GM21447 (cell line): ENCODE measurements at regions not wholly inside any gene's neighbourhood (a gene's known extent, or its start where the extent isn't known, plus 50 kb on each side); places are given as distances from the start of the nearest gene placed in this dataset.
"Not testable (repeated sequence)": the region's sequence is repeated elsewhere in the genome, so short reads cannot be mapped to it uniquely, and the experiment has no call there.

Experiments used
- ATAC-seq: cut with Tn5 transposase; IDR thresholded peaks from one replicate; pipeline ENCODE4 v1.9.1; 2021; ENCODE audit not compliant: unreplicated experiment

DNA sequence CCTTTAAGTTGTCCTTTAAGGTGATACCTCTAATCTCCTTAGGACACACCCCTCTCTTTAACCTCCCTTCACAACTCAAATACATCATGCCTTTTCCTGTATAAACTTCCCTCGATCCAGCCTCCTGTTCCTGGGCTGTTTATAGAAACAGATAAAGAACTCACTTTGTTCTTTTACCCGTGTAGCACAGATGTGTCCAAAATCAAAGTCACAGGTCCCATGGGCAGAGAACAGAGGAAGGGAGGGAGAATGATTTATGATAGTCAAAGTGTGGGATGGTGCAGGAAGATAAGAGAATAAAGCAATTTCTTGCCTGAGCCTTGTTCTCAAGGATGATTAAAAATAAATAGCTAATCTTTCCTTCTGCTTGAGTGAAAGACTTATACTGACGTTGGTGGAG lies 50.3 kb upstream of the CABCOCO1 start:
- no peak for ATAC-seq

DNA sequence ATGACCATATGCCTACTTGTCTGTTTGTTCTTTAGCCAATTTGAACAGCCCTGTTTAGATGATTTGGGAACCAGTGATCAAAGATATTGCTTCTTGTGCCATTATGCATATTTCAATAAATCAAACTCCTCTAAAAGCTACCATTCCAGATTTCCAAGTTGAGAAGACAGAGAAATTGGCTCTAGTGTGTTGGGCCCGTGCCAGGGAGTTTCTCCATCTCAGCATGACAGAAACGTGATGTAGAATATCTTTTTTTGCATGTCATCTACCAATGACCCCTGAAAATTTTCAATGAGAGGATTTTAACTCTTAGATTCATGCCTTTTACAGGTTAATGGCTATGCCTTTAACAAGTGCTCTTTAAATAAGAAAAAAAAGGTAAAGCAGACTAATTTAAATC lies 50.7 kb upstream of the CABCOCO1 start:
- no peak for ATAC-seq

DNA sequence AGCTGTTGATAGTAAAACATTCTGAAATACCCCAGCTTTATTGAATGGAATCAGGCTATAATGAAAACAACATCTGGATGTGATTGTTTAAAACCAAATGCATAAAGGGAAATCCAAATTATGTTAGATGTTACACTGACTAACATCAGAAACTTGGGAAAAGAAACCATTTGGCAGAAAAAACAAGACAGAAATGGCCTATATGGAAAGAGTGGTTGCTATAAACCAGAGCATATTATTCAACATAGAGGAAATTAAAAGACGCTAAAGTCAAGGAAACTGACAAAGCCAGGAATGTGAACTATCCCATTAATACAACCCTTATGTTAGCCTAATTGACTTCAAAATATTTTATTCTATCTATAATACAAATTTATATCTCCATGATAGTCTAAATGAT lies 53.0 kb upstream of the CABCOCO1 start:
- ATAC-seq: no peak

DNA sequence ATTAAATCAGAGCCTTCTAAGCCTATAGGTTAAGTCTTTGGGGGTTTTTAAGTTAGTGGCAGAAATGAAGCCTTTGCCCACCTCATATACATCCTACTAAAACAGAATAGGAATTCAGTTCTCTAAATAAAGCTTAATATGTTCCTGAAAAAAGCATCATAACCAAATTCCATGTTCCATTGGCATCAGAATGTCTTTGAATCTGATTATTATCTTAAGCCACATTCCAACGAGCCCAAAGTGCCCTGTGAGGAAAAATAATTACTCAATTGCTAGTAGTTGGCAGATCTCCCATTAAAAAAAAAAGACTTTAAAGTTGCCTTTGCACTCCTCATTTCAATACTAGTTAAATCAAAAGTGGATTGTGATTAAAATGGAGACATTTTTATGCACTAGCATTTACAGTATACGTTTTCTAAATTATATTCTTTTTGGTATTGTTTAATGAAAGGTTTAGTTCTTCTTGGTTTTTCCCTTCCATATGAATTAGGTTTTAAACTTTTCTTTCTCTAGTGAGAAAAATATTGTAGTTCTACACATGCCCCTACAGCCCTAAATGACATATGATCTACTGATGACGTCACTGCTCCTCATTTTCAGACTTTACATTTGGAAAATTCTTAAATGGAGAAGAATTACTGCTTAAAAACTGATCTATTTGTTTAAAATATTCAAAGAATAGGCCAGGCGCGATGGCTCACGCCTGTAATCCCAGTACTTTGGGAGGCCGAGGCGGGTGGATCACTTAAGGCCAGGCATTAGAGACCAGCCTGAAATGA lies 54.3 kb upstream of the CABCOCO1 start:
- ATAC-seq: no peak

DNA sequence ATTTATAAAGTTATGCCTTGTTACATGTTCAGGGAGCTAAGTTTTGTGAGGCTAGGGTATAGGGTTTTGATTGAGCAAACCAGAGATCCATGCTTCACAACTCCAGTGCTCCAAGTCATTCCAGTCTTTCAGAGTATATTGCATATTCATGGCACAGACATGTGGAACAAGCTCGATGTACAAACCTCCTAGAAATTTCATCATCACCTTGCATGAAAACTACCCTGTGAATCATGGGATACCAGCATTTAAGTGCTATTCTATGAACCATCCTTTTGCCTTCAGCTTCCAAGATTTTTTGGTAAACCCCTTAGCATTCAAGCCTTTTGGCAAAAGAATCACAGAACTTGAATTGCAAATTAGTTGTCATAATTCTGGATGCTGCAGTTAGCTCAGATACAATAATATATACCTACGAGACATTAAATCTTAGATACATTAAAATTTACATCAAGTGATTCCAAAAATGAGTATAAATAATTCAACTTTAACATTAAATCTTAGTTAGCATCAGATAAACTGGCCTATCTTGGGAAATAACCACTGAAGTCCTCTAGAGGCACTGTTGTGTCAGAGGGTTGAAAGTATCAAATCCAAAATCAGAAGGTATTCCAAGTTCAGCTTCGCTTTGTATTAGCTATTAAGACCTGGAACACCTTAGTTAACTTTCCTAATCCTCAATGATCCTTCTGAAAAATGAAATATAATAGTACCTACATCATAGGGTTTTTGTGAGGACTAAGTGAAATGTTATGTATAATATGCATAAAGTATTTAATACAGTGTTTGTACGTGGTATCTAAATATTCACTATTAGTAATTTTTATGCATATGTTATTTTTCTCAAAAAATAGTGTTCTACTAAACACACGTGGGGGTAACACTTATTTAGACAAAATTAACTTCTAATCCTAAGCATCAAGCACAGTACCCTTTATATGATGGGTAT lies 55.5 kb upstream of the CABCOCO1 start:
- no peak for ATAC-seq

DNA sequence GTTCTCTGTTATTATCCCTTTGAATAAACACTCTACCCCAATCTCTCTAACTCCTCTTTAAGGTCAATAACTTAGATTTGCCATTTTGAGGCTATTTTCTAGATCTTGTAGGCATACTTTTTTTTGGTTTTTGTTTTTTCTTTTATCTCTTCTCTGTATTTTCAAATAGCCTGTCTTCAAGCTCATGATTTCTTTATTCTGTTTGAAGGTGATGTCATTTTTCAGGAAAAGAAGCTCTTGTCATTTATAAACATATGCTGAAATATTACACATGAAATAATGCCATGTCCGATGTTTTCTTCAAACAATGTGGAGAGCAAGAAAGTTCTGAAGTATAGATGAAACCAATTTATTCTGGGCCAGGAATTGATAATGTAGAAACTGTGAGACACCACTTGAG lies 57.5 kb upstream of the CABCOCO1 start:
- ATAC-seq: no peak

DNA sequence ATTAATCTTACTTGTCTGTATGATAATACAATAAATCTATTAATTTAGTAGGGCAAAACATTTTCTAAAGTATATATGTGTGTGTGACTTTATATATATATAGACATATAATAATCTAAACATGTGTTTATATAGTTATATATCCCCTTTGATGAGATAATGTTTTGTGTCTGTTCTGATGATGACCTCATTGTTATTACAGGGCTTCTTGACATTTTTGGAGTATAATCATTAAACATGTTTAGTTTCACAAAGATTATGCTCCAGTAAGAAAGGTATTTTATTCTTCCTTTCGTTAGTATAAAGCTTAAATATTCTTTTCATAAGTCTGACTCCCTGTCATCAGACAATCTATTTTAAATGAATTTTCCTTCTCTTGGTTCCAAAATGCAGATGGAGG lies 62.3 kb upstream of the CABCOCO1 start:
- ATAC-seq: no peak

DNA sequence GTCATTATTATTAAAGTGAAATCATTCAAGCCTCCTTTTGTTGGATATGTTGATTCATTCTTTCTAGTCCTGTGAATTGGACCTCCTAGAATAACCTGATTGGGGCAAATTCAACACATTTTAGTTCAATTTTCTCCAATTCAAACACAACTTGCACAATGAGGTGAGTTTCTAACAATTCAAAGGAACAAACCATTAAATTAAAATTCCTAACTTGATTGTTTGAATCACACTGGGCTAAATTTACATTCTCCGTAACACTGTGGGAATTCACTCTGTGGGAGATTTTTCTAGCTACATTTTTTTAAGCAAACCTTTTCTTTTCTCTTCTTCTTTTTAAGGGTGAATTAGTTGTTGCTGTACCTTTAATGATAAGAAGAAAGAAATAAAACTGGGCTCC lies 68.3 kb upstream of the CABCOCO1 start:
- no peak for ATAC-seq

DNA sequence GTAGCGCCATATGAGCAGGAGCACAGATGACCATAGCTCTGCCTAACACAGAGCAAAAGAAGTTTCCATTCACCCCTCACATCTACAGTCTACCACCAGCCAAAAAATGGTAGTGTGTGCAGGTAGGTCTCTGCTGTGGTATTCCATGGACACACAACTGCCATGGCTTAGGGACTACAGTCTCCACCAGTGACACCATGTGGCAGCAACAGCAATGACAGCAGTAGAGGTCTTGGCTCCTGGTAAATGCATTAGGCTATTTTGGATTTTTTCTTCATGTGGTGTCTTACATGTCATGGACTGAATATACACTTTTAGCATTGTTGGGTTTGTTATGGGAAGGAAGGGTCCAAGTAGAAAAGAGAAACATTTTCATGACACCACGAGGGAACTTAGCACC lies 70.1 kb upstream of the CABCOCO1 start:
- peak; percentile 63 for ATAC-seq

DNA sequence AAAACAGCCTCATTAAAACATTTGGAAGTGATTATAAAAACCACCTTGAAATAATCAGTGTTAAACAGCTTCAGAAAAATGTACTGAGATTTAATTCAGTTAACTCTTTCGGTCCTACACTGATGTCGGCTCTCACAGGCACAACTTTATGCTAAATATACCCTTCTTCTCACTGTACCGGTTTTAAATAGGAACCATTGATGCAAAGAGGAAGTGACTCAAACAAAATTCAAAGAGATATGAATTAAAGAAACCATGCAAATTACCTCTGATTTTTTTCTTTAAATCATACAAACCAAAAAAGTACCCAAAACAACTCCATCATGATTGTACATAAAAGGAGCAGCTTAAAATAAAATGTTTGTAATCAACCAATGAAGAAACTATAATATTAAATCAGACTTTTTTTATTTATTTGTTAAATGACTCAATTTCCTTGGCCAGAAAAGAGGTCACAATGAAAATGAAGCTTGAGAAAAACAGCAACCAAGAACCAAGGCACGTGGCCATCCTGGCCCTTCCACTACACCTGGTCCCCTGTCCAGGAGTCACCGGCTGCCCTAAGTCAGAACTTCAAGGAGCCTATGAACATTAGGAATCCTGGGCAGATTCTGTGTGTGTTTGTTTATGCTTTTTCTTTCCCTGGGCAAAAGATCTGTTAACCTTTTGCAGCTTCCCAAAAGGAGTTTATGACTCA lies 73.0 kb upstream of the CABCOCO1 start:
- no peak for ATAC-seq

DNA sequence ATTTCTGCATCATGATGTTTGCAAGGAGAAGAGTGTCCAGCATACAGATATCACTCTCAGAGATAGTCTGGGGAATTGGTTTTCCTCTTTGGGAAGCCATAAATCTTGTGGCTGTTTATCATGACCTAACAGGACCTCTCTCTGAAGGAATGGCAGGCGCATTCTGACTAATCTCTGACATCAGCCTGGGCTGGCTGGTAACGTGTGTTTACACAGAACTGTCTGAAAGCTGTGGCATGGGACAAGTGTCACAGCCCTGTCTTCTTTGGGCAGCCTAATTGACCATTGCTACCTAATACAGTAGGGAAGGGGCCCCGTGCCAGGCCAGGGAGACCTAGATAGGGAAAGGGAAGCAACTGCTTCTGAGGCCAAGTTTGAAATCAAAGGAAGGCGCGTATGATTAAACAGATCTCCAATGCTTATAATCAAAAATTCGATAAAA lies 73.9 kb upstream of the CABCOCO1 start:
- no peak for ATAC-seq

DNA sequence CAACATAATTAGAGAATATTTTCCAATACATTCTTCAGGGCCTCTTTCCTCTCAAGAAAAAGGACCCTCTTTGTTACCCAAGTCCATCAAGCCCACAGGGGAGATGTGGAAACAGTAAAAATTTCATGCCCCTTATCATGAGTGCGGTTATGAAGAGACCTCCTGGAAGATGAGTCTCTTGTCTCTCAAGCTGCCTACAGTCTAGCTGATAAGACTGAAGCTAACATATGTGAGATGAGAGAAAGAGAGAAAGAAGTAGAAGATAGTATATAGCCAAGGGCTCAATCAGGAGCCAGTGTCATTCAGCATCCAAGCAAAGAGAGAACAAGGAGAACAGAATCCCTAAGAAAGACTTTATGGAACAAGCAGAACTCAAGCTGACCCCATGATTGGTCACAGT lies 75.9 kb upstream of the CABCOCO1 start:
- no peak for ATAC-seq

DNA sequence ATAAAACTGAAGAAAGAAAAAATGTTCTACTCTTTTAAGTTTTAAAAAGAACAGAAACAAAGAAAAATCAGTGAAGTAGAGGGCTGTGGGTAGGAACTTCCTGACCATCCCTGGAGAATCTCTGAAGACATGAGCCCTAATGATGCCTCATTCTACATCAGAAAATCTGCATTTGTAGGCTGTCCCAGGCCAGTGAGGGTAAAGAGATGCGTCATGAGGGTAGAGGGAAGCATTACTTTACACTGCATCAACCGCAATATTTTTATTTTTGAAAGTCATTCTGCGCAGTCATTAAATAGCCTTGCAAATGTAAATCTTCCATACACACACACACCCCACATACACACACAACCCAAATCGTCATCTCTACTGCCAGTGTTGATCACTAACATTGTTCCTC lies 82.1 kb upstream of the CABCOCO1 start:
- no peak for ATAC-seq

DNA sequence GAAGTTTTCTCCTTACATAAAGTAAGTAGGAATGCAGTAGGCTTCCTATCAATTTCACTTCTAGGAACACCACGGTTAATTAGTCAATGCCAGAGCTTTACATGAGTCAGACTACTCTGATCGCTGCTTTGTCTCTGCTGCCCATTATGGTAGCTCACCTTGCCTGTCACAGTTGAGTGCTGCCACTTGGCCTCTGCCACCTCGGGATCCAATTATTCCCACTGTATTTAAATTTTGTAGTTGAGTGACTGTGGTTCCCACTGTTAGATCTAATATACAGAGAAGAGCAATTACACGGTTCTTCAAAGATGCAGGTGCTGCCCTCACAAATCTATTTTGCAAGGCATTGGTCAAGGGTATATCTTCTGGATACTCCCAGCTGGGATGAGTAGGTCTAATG lies 92.5 kb upstream of the CABCOCO1 start:
- not testable (repeated sequence) for ATAC-seq

DNA sequence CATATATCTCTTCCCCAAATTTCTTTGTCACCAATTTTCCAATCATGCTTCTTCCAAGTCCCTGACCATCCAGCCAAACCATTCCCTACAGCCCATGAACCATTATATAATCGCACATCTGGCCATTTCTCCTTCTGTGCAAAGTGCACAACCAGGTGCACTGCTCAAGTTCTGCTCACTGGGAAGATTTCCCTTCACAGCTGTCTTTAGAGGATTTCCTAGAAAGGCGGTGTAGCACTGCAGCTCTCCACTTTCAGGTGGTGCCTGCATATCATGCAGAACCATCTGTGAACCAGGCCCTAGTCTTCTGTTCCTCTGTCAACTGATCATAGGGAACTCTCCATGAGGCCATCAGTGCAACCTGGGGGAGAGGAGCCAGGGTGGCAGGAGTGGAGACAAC lies 95.0 kb upstream of the CABCOCO1 start:
- no peak for ATAC-seq

DNA sequence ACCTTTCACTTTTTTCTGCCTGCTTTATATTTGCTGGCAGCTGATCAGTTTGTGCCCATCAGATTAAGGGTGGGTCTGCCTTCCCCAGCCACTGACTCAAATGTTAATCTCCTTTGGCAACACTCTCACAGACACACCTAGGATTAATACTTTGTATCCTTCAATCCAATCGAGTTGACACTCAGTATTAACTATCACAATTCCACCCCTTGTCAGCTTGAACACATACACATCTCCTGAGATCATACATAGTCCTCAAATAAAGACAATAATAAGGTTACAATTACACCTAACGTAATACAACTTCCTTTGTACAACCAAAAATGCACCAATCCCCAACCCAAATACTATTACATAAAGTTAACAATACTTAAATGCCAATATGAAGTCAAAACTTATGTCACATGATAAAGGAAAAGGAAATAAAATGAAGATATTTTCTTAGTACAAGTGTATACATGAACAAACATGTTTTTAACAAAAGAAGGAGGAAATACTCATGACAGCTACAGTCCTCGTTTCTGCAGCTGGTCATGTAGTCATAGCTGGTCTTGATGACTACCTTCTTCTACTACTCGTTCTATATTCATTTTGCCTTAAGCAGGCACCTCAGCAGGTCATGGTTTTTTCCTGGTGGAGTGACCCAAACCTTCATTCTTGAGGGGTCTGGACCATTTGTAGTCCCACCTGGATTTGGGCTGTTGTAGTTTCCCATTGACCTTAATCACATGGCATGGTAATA lies 96.7 kb upstream of the CABCOCO1 start:
- ATAC-seq: no peak

DNA sequence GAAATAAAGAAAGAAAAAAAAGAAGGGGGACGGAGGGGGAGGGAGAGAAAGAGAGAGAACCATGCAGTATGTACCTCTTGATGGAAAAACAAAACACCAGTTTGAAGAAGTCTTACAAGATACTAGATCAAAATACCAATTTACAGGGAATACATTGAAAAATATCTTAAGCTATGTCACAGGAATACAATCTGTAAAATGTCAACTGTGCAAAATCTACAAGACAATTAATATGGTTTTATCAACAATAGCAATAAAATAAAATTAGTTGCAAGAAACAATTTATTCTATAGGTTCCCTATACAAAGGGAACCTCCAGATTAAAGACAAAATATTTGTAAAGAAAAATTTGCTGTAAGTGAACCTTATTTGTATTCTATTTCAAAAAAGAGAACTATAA lies 98.3 kb upstream of the CABCOCO1 start:
- ATAC-seq: no peak

DNA sequence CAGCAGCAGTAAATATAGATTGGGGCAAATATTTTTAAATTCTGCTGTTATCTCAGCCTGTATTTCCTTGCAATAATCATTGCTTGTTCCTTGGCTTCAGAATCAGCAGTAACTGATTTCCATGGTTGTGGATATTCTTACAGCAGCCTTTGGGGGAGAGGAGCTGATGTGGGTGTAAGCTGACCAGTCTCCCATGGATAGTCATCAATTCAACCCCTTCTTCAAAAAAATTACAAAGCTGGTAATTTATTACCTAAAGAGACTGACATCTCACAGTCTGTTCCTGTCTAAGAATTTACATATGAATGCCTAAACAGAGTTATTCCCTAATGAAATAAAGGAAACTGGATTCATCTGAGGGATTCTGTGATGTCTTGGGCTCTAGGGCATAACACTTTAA lies 103.1 kb upstream of the CABCOCO1 start:
- no peak for ATAC-seq

DNA sequence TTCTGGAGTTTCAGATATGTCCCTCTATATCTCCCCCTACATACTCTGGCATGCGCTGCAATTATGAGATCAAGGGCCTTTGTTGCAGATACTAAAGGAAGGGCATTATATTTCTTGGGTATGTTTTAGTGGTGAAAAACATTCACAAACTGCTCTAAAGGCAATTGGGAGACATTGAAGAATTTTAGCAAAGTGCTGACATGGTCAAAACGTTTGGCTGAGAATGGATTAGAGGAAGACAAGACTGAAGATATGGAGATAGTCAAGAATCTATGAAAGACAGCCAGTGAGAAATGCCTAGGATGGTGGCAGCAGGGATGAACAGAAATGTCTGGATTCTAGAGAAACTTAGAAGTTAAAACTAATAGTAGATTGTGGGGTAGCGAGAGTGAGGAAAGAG lies 104.5 kb upstream of the CABCOCO1 start:
- no peak for ATAC-seq

DNA sequence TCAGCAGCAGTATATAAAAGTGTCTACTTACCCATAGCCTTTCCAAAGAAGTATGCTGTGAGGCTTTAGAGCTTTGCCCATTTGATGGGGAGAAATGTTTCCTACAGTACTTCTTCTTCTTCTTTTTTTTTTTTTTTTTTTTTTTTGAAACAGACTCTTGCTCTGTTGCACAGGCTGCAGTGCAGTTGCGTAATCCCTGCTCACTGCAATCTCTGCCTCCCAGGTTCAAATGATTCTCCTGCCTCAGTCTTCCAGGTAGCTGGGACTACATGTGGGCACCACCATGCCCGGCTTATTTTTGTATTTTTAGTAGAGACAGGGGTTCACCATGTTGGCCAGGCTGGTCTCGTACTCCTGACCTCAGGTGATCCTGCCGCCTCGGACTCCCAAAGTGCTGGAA lies 101.7 kb upstream of the TMEM26 start:
- ATAC-seq: no peak

DNA sequence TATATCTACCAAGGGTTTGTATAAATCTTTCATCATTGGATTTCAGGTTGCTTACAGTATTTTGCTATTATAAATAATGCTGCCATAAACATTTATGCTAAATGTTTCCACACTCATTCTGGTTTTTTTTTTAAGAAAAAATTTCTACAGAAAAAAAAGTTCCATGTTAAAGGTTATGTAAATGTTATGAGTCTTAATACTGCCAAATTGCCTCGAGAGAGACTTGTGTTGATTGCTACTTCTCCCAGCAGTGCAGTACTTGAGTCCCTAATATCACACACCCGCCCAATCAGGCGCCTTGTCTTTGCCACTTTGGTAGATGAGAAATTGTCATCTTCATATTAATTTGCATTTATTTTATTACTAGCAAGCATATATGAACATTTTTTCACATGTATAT lies 96.7 kb upstream of the TMEM26 start:
- no peak for ATAC-seq
